HG02763 (cell line): ENCODE measurements at regions not wholly inside any gene's neighbourhood (a gene's known extent, or its start where the extent isn't known, plus 50 kb on each side); places are given as distances from the start of the nearest gene placed in this dataset.

Experiments
- ATAC-seq: cut with Tn5 transposase; IDR thresholded peaks from one replicate; pipeline ENCODE4 v1.9.1; 2021; ENCODE audit warnings: mild to moderate bottlenecking, moderate library complexity; ENCODE audit not compliant: unreplicated experiment

- no peak for ATAC-seq
These were observed 70.1 kb upstream of the KRR1 start for GRCh38 chr12:75581515-75581914.

GRCh38 chr12:75579552-75579951, 68.1 kb upstream of the KRR1 start:
- ATAC-seq, result no peak

- no peak for ATAC-seq
These were observed 67.1 kb upstream of the KRR1 start for GRCh38 chr12:75578546-75578945.

GRCh38 chr12:75577812-75578211, 66.4 kb upstream of the KRR1 start:
- no peak for ATAC-seq

GRCh38 chr12:75571656-75572205, 60.3 kb upstream of the KRR1 start:
- no peak for ATAC-seq

GRCh38 chr12:75571204-75571603, 59.8 kb upstream of the KRR1 start:
- ATAC-seq, result no peak

GRCh38 chr12:75568801-75569200, 57.4 kb upstream of the KRR1 start:
- ATAC-seq, result no peak

- ATAC-seq, result no peak
These were observed 57.0 kb upstream of the KRR1 start for GRCh38 chr12:75568393-75568792.

- ATAC-seq, result no peak
These were observed 54.4 kb upstream of the KRR1 start for GRCh38 chr12:75565795-75566194.

- no peak for ATAC-seq
These were observed 53.4 kb upstream of the KRR1 start for GRCh38 chr12:75564852-75565251.

- no peak for ATAC-seq
These were observed 53.0 kb upstream of the KRR1 start for GRCh38 chr12:75564398-75564797.

- ATAC-seq, result no peak
These were observed 51.9 kb upstream of the KRR1 start for GRCh38 chr12:75563351-75563750.

- ATAC-seq, result no peak
These were observed 50.5 kb upstream of the KRR1 start for GRCh38 chr12:75561921-75562320.
